ENCODE measurements at regions not wholly inside any gene's neighbourhood (a gene's known extent, or its start where the extent isn't known, plus 50 kb on each side); places are given as distances from the start of the nearest gene placed in this dataset.

GRCh38 chr1:23614032-23614660 is 54.8 kb upstream of the ID3 start:
- DNase-seq, result no peak

DNA sequence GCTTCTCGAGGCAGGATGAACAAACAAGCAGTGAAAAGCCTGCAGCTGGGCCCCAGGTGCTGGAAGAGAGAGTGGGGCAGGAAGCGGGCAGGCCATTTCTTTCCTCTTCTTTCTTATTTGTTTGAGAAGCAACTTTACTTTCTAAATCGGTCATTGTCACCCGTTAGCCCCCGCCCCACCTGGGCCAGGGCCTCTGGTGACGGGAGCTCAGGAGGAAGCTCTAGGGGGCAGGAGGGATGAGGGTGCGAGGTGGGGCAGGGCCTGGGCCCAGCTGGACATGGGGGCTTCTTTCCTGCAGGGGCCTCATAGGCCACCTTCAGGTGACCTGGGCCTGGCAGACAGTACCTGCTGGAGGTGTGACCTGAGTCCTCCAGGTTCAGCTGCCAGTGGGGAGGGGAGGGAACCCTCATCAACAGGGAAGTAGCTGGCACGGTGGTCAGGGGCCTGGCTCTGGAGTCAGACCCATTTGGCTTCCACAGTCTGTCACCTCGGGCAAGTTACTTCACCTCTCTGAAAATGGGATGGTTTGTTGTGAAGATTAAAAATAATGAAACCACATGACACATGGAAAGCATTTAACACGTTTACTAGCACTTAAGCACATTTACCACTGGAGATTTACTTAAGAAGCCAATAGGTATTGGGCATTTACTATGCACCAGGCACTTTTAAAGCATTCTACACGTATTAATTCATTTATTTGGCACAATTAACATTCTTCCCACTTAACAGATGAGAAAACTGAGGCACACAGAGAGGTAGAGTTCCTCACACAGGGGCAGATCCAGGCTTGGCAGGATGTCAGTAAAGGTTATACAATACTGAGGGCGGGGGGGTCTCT is 54.1 kb upstream of the ID3 start:
- DNase-seq, result no peak

DNA sequence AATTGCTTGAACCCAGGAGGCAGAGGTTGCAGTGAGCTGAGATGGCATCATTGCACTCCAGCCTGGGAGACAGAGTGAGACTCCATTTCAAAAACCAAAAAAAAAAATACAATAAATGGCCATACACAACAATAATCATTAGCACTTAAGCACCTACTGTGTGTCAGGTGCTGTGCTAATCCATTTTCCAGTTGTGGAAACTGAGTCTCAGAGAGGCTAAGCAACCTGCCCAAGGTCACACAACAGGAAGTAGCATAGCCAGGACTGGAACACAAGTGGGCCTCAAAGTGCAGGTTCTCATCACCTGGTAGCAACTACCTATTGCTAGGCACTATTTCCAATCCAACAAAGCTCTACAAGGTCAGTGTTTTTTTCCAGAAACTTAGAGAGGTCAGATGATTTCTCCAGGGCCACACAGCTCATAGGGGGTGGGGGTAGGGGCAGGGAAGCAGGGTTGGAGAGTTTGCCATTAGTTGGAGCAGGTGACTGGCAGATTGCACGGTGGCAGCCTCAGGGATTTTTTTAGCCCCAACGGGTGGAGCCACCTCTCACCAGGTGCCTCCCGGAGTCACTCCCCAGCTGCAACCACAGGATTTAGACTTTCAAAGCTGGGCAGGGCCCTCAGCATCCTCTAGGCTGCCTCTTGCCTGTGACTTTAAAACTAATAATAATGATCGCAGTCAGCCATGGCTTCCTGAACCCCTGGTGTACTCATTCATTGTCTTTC is 52.5 kb upstream of the ID3 start:
- no peak for DNase-seq

DNA sequence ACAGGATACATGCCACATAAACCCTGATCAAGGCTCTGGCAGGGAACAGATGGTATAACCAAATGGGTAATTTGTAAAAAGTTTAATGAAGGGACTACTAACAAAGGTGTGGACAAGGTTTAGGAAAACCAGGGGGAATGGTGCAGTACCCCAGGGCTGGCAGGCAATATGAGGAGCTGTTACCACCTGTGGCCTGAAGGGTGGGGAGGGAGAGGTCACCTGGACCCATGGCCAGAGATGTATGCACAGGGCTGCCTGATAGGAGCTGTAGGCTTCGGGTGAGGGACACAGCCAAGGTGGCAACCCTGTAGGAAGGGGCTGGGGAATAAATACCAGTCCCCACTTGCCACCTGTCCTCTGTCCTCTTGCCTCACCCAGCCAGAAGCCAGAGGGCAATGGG is 51.4 kb upstream of the ID3 start:
- no peak for DNase-seq

DNA sequence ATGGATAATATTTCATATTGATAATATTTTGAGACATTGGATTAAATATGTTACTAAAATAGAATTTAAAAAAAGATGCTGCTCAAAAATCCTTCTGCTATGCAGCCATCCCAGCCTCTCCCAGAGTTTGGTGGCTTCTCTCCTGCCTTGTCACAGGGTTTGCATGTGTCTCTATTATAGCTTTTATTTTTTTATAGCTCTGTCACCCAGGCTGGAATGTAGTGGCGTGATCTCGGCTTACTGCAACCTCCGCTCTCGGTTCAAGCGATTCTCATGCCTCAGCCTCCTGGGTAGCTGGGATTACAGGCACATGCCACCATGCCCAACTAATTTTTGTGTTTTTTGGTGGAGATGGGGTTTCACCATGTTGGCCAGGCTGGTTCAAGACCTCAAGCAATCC is 50.7 kb upstream of the ID3 start:
- DNase-seq, result no peak
